Fibroblast of mammary gland (primary cell): ENCODE measurements at regions not wholly inside any gene's neighbourhood (a gene's known extent, or its start where the extent isn't known, plus 50 kb on each side); places are given as distances from the start of the nearest gene placed in this dataset.

Experiments used
- DNase-seq: peaks from one replicate; pipeline ENCODE4 v3.0.0-alpha.2; 2010; ENCODE audit warnings: low read depth
- H3K4me3 ChIP-seq: 2 replicates; pipeline ENCODE4 v1.5.1; 2011; ENCODE audit warnings: low read depth, mild to moderate bottlenecking, low read length, moderate library complexity; ENCODE audit not compliant: control insufficient read depth
- CTCF ChIP-seq: conservative IDR thresholded peaks from 2 replicates; pipeline ENCODE4 v1.5.1; 2011; ENCODE audit warnings: low read depth, low read length, inconsistent platforms; ENCODE audit not compliant: control insufficient read depth, insufficient read depth

GRCh38 chr6:150536835-150537234, 62.9 kb upstream of the PLEKHG1 start:
- H3K4me3 ChIP-seq: no peak overlapping the region
- TF ChIP-seq CTCF: no peak
- no peak for DNase-seq

- TF ChIP-seq CTCF: no peak
- no peak for DNase-seq
- H3K4me3 ChIP-seq: no peak overlapping the region
Measured at GRCh38 chr6:150537491-150537890, 62.2 kb upstream of the PLEKHG1 start.

GRCh38 chr6:150537893-150538292, 61.8 kb upstream of the PLEKHG1 start:
- no peak for TF ChIP-seq CTCF
- DNase-seq: no peak
- no peak overlapping the region for H3K4me3 ChIP-seq

- no peak for DNase-seq
- no peak for TF ChIP-seq CTCF
- H3K4me3 ChIP-seq: no peak overlapping the region
Measured at GRCh38 chr6:150539111-150539510, 60.6 kb upstream of the PLEKHG1 start.

GRCh38 chr6:150539568-150539967, 60.1 kb upstream of the PLEKHG1 start:
- TF ChIP-seq CTCF: no peak
- DNase-seq: no peak

GRCh38 chr6:150541576-150541975, 58.1 kb upstream of the PLEKHG1 start:
- DNase-seq: no peak
- H3K4me3 ChIP-seq: no peak overlapping the region

More at GRCh38 chr6:150539568-150539967, 60.1 kb upstream of the PLEKHG1 start:
- no peak overlapping the region for H3K4me3 ChIP-seq

More at GRCh38 chr6:150541576-150541975, 58.1 kb upstream of the PLEKHG1 start:
- TF ChIP-seq CTCF: no peak
